ENCODE measurements at regions not wholly inside any gene's neighbourhood (a gene's known extent, or its start where the extent isn't known, plus 50 kb on each side); places are given as distances from the start of the nearest gene placed in this dataset.

DNA sequence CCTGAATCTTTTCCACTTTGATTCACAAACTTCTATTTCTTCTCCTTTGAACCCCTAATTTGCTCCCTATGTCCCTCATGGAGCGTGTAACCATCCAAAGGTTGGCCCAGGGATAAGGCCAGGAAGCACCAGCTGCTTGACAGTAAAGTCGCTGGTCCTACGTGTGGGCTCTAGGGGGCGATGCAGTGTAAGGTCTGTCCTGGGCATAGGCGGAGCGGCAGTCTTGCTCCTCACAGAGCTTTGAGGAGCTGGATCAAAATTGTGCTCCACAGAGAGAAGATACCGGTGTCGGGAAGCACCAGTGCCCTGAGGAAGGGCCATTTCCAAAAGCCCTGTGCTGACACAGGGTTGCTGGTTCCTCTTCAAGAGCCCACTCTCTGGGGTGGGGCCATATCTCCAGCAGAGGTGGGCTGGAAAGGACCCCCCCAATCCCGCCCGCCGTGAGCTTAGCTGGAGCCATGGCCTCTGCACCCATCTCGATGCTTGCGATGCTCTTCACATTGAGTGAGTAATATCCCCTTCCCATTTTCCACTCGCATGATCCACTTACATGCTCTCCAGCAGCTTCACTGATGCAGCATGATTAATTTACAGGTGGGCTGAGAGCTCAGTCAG, 49.9 kb upstream of the OR4E1 start:
- Histone ChIP-seq H3K36me3 (no peaks in the 10 kb centered on the region), H3K4me3 (no peak overlapping the region), H3K9me3 (no peaks in the 10 kb centered on the region), H3K27ac (no peak overlapping the region), H3K27me3 (peaks cover 0 to 36% (median 8%) of the 10 kb centered on the region in 7 donors), H3K4me1 (no peaks in the 10 kb centered on the region)
- TF ChIP-seq, protein P1, sequence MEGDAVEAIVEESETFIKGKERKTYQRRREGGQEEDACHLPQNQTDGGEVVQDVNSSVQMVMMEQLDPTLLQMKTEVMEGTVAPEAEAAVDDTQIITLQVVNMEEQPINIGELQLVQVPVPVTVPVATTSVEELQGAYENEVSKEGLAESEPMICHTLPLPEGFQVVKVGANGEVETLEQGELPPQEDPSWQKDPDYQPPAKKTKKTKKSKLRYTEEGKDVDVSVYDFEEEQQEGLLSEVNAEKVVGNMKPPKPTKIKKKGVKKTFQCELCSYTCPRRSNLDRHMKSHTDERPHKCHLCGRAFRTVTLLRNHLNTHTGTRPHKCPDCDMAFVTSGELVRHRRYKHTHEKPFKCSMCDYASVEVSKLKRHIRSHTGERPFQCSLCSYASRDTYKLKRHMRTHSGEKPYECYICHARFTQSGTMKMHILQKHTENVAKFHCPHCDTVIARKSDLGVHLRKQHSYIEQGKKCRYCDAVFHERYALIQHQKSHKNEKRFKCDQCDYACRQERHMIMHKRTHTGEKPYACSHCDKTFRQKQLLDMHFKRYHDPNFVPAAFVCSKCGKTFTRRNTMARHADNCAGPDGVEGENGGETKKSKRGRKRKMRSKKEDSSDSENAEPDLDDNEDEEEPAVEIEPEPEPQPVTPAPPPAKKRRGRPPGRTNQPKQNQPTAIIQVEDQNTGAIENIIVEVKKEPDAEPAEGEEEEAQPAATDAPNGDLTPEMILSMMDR (IDR thresholded peaks at IDR 0.05), result no peak
- DNase-seq, result no peak
- intact Hi-C loops (cut with DNase I), result no loop called here
- WGBS, 2 donors, result 48 to 52% methylated on average over 14 of the region's 14 CpGs
- no peak for ATAC-seq
